ENCODE measurements at regions not wholly inside any gene's neighbourhood (a gene's known extent, or its start where the extent isn't known, plus 50 kb on each side); places are given as distances from the start of the nearest gene placed in this dataset.

GRCh38 chr2:118520246-118520645, 327.2 kb downstream of the EN1 start:
- no peak overlapping the region for H3K27ac Mint-ChIP-seq
- no peaks in the 10 kb centered on the region for H3K36me3 Mint-ChIP-seq (ENCODE audit: low read depth)
- intact Hi-C loops (cut with micrococcal nuclease) = no loop called here
- H3K4me3 Mint-ChIP-seq (ENCODE audit: low read depth) = no peak overlapping the region
- DNase-seq (ENCODE audit: low spot score) = no peak
- no peaks in the 10 kb centered on the region for H3K4me1 Mint-ChIP-seq (ENCODE audit: low read depth)
- peaks cover 6% of the 10 kb centered on the region for H3K9me3 Mint-ChIP-seq
- H3K27me3 Mint-ChIP-seq (ENCODE audit: low read depth) = no peaks in the 10 kb centered on the region

- Mint-ChIP-seq H3K9me3 (peaks cover 7% of the 10 kb centered on the region), H3K4me1 (ENCODE audit: low read depth) (no peaks in the 10 kb centered on the region), H3K27ac (no peak overlapping the region), H3K27me3 (ENCODE audit: low read depth) (no peaks in the 10 kb centered on the region), H3K36me3 (ENCODE audit: low read depth) (no peaks in the 10 kb centered on the region), H3K4me3 (ENCODE audit: low read depth) (no peak overlapping the region)
- no peak for DNase-seq (ENCODE audit: low spot score)
- intact Hi-C loops (cut with micrococcal nuclease) = no loop called here
These were observed 327.9 kb downstream of the EN1 start for GRCh38 chr2:118519511-118519910.

- Mint-ChIP-seq H3K36me3 (ENCODE audit: low read depth) (no peaks in the 10 kb centered on the region), H3K4me3 (ENCODE audit: low read depth) (no peak overlapping the region), H3K27me3 (ENCODE audit: low read depth) (no peaks in the 10 kb centered on the region), H3K9me3 (peaks cover 4% of the 10 kb centered on the region), H3K4me1 (ENCODE audit: low read depth) (no peaks in the 10 kb centered on the region), H3K27ac (no peak overlapping the region)
- DNase-seq (ENCODE audit: low spot score) = no peak
- intact Hi-C loops (cut with micrococcal nuclease) = no loop called here
These were observed 336.6 kb downstream of the EN1 start for GRCh38 chr2:118510807-118511206.

GRCh38 chr2:118509319-118510004, 338.0 kb downstream of the EN1 start:
- Mint-ChIP-seq H3K4me3 (ENCODE audit: low read depth) (no peak overlapping the region), H3K27me3 (ENCODE audit: low read depth) (no peaks in the 10 kb centered on the region), H3K27ac (no peak overlapping the region), H3K36me3 (ENCODE audit: low read depth) (no peaks in the 10 kb centered on the region), H3K4me1 (ENCODE audit: low read depth) (no peaks in the 10 kb centered on the region), H3K9me3 (peaks cover 3% of the 10 kb centered on the region)
- intact Hi-C loops (cut with micrococcal nuclease) = no loop called here
- DNase-seq (ENCODE audit: low spot score) = no peak

GRCh38 chr2:118508282-118508681, 339.2 kb downstream of the EN1 start:
- no peaks in the 10 kb centered on the region for H3K27me3 Mint-ChIP-seq (ENCODE audit: low read depth)
- no peaks in the 10 kb centered on the region for H3K36me3 Mint-ChIP-seq (ENCODE audit: low read depth)
- no peak for DNase-seq (ENCODE audit: low spot score)
- intact Hi-C loops (cut with micrococcal nuclease) = no loop called here
- no peaks in the 10 kb centered on the region for H3K4me1 Mint-ChIP-seq (ENCODE audit: low read depth)
- no peak overlapping the region for H3K27ac Mint-ChIP-seq
- H3K9me3 Mint-ChIP-seq = no peaks in the 10 kb centered on the region
- H3K4me3 Mint-ChIP-seq (ENCODE audit: low read depth) = no peak overlapping the region

- intact Hi-C loops (cut with micrococcal nuclease) = no loop called here
- Mint-ChIP-seq H3K4me3 (ENCODE audit: low read depth) (no peak overlapping the region), H3K9me3 (no peaks in the 10 kb centered on the region)
These were observed 342.0 kb downstream of the EN1 start for GRCh38 chr2:118505436-118505835.

GRCh38 chr2:118502106-118502505, 345.3 kb downstream of the EN1 start:
- H3K9me3 Mint-ChIP-seq = no peaks in the 10 kb centered on the region
- no peak overlapping the region for H3K4me3 Mint-ChIP-seq (ENCODE audit: low read depth)
- H3K27me3 Mint-ChIP-seq (ENCODE audit: low read depth) = no peaks in the 10 kb centered on the region
- H3K36me3 Mint-ChIP-seq (ENCODE audit: low read depth) = no peaks in the 10 kb centered on the region
- no peaks in the 10 kb centered on the region for H3K4me1 Mint-ChIP-seq (ENCODE audit: low read depth)
- no peak overlapping the region for H3K27ac Mint-ChIP-seq
- no peak for DNase-seq (ENCODE audit: low spot score)
- intact Hi-C loops (cut with micrococcal nuclease) = no loop called here

More at GRCh38 chr2:118505436-118505835, 342.0 kb downstream of the EN1 start:
- no peaks in the 10 kb centered on the region for H3K27me3 Mint-ChIP-seq (ENCODE audit: low read depth)
- H3K36me3 Mint-ChIP-seq (ENCODE audit: low read depth) = no peaks in the 10 kb centered on the region
- no peaks in the 10 kb centered on the region for H3K4me1 Mint-ChIP-seq (ENCODE audit: low read depth)
- H3K27ac Mint-ChIP-seq = no peak overlapping the region
- DNase-seq (ENCODE audit: low spot score) = no peak

- Mint-ChIP-seq H3K27ac (no peak overlapping the region), H3K4me3 (ENCODE audit: low read depth) (no peak overlapping the region), H3K36me3 (ENCODE audit: low read depth) (no peaks in the 10 kb centered on the region), H3K4me1 (ENCODE audit: low read depth) (no peaks in the 10 kb centered on the region), H3K27me3 (ENCODE audit: low read depth) (no peaks in the 10 kb centered on the region), H3K9me3 (no peaks in the 10 kb centered on the region)
- DNase-seq (ENCODE audit: low spot score) = no peak
- intact Hi-C loops (cut with micrococcal nuclease) = no loop called here
These were observed 348.5 kb downstream of the EN1 start for GRCh38 chr2:118498943-118499342.

GRCh38 chr2:118496870-118497611, 350.4 kb downstream of the EN1 start:
- Mint-ChIP-seq H3K9me3 (peaks cover 2% of the 10 kb centered on the region), H3K27me3 (ENCODE audit: low read depth) (no peaks in the 10 kb centered on the region), H3K27ac (no peak overlapping the region), H3K36me3 (ENCODE audit: low read depth) (no peaks in the 10 kb centered on the region), H3K4me3 (ENCODE audit: low read depth) (no peak overlapping the region), H3K4me1 (ENCODE audit: low read depth) (no peaks in the 10 kb centered on the region)
- intact Hi-C loops (cut with micrococcal nuclease) = no loop called here
- DNase-seq (ENCODE audit: low spot score) = no peak

- intact Hi-C loops (cut with micrococcal nuclease) = no loop called here
- H3K4me1 Mint-ChIP-seq (ENCODE audit: low read depth) = no peaks in the 10 kb centered on the region
- peaks cover 5% of the 10 kb centered on the region for H3K9me3 Mint-ChIP-seq
- no peak for DNase-seq (ENCODE audit: low spot score)
- no peak overlapping the region for H3K27ac Mint-ChIP-seq
- H3K27me3 Mint-ChIP-seq (ENCODE audit: low read depth) = no peaks in the 10 kb centered on the region
- H3K4me3 Mint-ChIP-seq (ENCODE audit: low read depth) = no peak overlapping the region
- no peaks in the 10 kb centered on the region for H3K36me3 Mint-ChIP-seq (ENCODE audit: low read depth)
These were observed 351.0 kb downstream of the EN1 start for GRCh38 chr2:118496467-118496866.

GRCh38 chr2:118495290-118495689, 352.2 kb downstream of the EN1 start:
- peaks cover 5% of the 10 kb centered on the region for H3K9me3 Mint-ChIP-seq
- H3K4me3 Mint-ChIP-seq (ENCODE audit: low read depth) = no peak overlapping the region
- H3K4me1 Mint-ChIP-seq (ENCODE audit: low read depth) = no peaks in the 10 kb centered on the region
- no peak overlapping the region for H3K27ac Mint-ChIP-seq
- no peak for DNase-seq (ENCODE audit: low spot score)
- no peaks in the 10 kb centered on the region for H3K36me3 Mint-ChIP-seq (ENCODE audit: low read depth)
- intact Hi-C loops (cut with micrococcal nuclease) = no loop called here
- H3K27me3 Mint-ChIP-seq (ENCODE audit: low read depth) = no peaks in the 10 kb centered on the region

- H3K9me3 Mint-ChIP-seq = peaks cover 5% of the 10 kb centered on the region
- intact Hi-C loops (cut with micrococcal nuclease) = no loop called here
- H3K4me1 Mint-ChIP-seq (ENCODE audit: low read depth) = no peaks in the 10 kb centered on the region
- no peak overlapping the region for H3K27ac Mint-ChIP-seq
- H3K4me3 Mint-ChIP-seq (ENCODE audit: low read depth) = no peak overlapping the region
- no peak for DNase-seq (ENCODE audit: low spot score)
- H3K36me3 Mint-ChIP-seq (ENCODE audit: low read depth) = no peaks in the 10 kb centered on the region
- H3K27me3 Mint-ChIP-seq (ENCODE audit: low read depth) = no peaks in the 10 kb centered on the region
These were observed 354.2 kb downstream of the EN1 start for GRCh38 chr2:118493213-118493612.

GRCh38 chr2:118492335-118492734, 355.1 kb downstream of the EN1 start:
- Mint-ChIP-seq H3K4me3 (ENCODE audit: low read depth) (no peak overlapping the region), H3K27me3 (ENCODE audit: low read depth) (no peaks in the 10 kb centered on the region), H3K9me3 (peaks cover 5% of the 10 kb centered on the region), H3K36me3 (ENCODE audit: low read depth) (no peaks in the 10 kb centered on the region), H3K4me1 (ENCODE audit: low read depth) (no peaks in the 10 kb centered on the region), H3K27ac (no peak overlapping the region)
- DNase-seq (ENCODE audit: low spot score) = no peak
- intact Hi-C loops (cut with micrococcal nuclease) = no loop called here
